ENCODE measurements at regions not wholly inside any gene's neighbourhood (a gene's known extent, or its start where the extent isn't known, plus 50 kb on each side); places are given as distances from the start of the nearest gene placed in this dataset.
A peak's percentile ranks its signal among the peaks of the same experiment; 100 is the strongest.

DNA sequence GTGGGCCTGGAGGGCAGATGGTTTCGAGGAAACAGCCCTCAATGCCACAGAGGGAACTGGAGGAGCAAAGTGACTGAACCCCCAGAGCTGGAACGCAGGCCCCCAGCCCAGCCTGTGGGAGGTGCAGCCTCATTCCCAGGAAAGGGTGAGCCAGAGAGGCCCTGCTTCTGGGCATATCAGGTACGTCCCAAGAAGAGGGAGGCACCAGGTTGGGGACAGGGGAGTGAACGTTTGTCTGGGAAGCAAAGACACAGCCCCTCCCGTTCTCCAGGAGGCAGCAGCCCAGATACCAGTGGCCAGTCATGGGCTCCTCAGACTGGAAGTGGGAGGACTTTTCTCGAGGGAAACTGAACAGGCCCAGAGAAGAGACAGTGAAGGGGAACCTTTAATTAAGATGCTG lies 74.3 kb upstream of the RET start:
- no peak for DNase-seq (ENCODE audit: low spot score)

DNA sequence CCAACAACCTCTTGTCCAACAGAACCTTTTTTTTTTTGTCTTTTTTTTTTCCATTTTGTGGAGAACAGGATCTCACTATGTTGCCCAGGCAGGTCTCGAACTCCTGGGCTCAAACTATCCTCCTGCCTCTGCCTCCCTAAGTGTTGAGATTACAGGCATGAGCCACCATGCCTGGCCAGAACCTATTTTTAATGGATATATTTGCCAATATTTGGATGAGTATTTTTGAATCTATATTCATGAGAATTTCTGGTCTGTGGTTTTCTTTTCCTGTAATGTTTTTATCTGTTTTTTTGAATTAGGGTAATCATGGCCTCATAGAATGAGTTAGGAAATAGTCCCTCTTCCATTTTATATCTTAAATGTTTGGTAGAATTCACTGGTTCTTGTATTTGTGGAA lies 70.4 kb upstream of the RET start:
- no peak for DNase-seq (ENCODE audit: low spot score)

DNA sequence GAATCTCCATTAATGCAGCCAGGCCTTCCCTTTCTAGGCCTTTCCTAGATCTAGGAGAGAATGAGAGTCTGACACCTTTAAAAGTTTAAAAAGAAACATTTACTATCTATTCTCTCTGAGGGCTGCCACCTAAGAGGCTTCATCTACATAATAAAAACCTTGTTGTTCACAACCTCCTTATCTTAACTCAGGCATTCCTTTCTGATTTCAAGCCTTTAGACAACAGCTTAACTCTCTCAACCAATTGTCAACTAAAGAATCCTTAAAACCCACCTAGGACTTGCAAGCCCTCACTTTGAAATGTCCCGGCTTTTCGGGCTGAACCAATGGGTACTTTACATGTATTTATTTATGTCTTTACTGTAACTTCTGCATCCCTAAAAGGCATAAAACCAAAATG lies 64.3 kb upstream of the RET start:
- no peak for DNase-seq (ENCODE audit: low spot score)

GRCh38 chr10:43013065-43013464 lies 63.8 kb upstream of the RET start:
- DNase-seq (ENCODE audit: low spot score), result no peak

DNA sequence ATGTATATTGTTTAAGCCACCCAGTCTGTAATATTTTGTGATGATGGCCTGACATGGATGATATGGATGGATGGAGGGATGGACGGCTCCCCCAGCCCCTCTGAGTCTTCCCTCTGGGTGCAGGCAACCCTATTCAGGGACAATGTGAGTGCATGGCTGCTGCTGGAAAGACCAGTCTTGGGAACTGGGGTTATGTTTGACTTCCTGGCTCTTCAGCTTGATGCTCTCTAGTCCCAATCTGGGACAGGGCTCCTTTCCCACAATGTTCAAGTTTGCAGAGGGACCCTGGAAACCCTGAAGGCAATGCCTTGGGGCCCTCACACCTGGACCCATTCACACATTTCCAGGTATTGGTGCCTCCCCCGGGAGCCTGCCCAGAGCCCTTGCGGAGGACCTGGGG lies 52.3 kb upstream of the RET start:
- peak; percentile 9 for DNase-seq (ENCODE audit: low spot score)

DNA sequence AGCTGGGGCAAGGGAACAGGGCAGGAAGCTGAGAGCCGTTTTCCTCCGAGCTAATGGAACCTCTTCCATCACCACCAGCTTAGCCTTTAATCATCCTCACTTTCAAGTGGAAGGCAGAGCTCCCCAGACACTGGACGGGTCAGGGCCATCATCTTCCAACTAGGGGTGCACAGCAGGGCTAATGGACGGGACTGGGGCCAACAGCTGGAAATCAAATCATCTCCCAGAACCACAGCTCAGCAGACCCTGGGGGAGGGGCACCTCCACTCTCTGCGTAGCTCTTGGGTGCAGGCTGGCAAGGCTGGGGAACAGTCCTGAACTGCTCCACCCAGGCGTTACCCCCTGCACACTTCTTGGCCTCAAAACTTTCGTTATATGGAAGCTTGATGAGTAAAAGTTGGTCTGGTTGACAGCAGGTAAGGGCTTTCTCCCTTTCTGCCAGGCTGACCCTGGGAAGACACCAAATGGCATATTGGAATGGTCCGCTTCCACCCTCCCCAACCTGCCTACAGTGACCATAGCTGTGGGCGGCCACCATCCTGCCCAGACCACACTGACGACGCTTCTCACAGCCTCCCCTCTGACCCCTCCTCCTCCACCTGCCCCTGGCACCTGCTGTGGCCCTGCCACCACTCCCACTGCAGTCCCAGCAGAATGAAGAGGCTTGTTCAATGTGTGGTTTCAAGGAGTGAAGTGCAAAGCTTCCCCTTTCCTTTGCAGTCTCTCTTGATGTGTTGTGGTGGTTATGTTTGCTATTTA lies 51.7 kb upstream of the RET start:
- no peak for DNase-seq (ENCODE audit: low spot score)

- no peak for DNase-seq (ENCODE audit: low spot score)
Observed at GRCh38 chr10:43026039-43026973, 50.6 kb upstream of the RET start.

Measured in AG08396 (cell line).